ENCODE measurements at regions not wholly inside any gene's neighbourhood (a gene's known extent, or its start where the extent isn't known, plus 50 kb on each side); places are given as distances from the start of the nearest gene placed in this dataset.

DNA sequence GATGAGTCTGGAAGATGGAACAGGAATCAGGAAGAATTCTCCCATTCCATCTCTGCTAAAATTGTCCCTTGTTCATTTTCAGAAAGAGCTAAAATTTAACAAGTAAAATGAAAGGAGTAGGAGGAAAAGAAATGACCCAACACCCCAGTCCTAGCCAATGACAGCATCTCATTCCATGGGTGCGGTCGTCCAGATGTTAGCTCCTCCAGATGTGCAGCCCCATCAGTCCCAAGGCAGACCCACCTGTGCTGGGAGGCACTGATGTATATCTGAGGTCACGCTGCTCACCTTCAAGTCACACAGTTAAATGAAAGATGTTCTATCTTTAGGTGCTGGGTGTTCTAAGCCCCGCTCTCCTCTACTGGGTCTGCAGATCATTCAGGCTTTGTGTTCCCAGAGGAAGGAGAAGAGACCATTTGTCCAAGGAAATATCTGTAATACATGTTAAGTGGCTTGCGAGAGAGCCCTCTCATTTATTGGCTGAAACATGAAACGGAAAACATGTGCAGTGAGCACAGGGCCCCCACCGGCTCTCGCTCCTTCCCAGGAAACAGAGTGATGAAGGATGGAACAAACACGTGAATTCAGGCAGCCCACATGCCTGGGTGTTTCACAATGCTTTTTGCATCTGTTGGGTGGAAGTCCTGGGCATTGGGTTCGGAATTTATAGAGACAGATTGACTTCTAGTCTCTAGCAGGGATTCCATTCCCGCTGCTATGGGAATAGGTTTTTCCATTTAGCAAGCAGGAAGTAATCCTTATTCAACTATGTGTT is 294.6 kb downstream of the NUAK1 start:
- Histone ChIP-seq H2AFZ (ENCODE audit: low read depth, low read length, poor library complexity, severe bottlenecking) (no peak overlapping the region), H3K9ac (ENCODE audit: low read length) (no peak overlapping the region), H3K79me2 (ENCODE audit: insufficient read depth, low read length) (no peaks in the 10 kb centered on the region), H3K36me3 (ENCODE audit: control insufficient read depth in 1 of 2, insufficient read depth in 2 of 2, low read length in 2 of 2) (no peaks in the 10 kb centered on the region), H3K9me3 (ENCODE audit: control insufficient read depth in 1 of 2, insufficient read depth in 1 of 2, low read depth in 1 of 2, low read length in 2 of 2) (no peaks in the 10 kb centered on the region), H3K4me1 (ENCODE audit: control insufficient read depth in 1 of 2, insufficient read depth in 2 of 2, low read length in 2 of 2) (no peaks in the 10 kb centered on the region), H3K4me3 (replicated peaks in 1 of 2; ENCODE audit: low read depth in 1 of 2, low read length in 2 of 2) (no peak overlapping the region), H3K4me2 (ENCODE audit: low read length) (no peak overlapping the region), H4K20me1 (ENCODE audit: insufficient read depth) (no peaks in the 10 kb centered on the region), H3K27ac (ENCODE audit: low read depth, low read length) (no peak overlapping the region), H3K9me2 (ENCODE audit: insufficient read depth) (no peaks in the 10 kb centered on the region), H3K27me3 (ENCODE audit: insufficient read depth, low read length) (peaks cover 22% of the 10 kb centered on the region)
- ChIA-PET CTCF (no interaction called here), RAD21 (ENCODE audit: low non-redundant PET in 1 of 2, low total read pairs in 2 of 2, uncharacterized antibody in 2 of 2, unreplicated experiment in 2 of 2) (no interaction called here), POLR2A (no interaction called here)
- no peak for TF ChIP-seq FOSL1 (IDR thresholded peaks at IDR 0.05; ENCODE audit: low read depth)
- TF ChIP-seq SP1 (IDR thresholded peaks at IDR 0.05; ENCODE audit: low read depth), result no peak
- TF ChIP-seq, protein P1, sequence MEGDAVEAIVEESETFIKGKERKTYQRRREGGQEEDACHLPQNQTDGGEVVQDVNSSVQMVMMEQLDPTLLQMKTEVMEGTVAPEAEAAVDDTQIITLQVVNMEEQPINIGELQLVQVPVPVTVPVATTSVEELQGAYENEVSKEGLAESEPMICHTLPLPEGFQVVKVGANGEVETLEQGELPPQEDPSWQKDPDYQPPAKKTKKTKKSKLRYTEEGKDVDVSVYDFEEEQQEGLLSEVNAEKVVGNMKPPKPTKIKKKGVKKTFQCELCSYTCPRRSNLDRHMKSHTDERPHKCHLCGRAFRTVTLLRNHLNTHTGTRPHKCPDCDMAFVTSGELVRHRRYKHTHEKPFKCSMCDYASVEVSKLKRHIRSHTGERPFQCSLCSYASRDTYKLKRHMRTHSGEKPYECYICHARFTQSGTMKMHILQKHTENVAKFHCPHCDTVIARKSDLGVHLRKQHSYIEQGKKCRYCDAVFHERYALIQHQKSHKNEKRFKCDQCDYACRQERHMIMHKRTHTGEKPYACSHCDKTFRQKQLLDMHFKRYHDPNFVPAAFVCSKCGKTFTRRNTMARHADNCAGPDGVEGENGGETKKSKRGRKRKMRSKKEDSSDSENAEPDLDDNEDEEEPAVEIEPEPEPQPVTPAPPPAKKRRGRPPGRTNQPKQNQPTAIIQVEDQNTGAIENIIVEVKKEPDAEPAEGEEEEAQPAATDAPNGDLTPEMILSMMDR (IDR thresholded peaks at IDR 0.05 in 2 of 3, conservative IDR thresholded peaks at IDR 0.05 in 1 of 3; ENCODE audit: borderline replicate concordance in 1 of 3, insufficient read depth in 1 of 3, low read depth in 2 of 3, low read length in 2 of 3), result no peak
- TF ChIP-seq SIN3A (IDR thresholded peaks at IDR 0.05; ENCODE audit: low read depth), result no peak
- no peak for TF ChIP-seq SRF (IDR thresholded peaks at IDR 0.05; ENCODE audit: low read depth)
- TF ChIP-seq, protein P2, sequence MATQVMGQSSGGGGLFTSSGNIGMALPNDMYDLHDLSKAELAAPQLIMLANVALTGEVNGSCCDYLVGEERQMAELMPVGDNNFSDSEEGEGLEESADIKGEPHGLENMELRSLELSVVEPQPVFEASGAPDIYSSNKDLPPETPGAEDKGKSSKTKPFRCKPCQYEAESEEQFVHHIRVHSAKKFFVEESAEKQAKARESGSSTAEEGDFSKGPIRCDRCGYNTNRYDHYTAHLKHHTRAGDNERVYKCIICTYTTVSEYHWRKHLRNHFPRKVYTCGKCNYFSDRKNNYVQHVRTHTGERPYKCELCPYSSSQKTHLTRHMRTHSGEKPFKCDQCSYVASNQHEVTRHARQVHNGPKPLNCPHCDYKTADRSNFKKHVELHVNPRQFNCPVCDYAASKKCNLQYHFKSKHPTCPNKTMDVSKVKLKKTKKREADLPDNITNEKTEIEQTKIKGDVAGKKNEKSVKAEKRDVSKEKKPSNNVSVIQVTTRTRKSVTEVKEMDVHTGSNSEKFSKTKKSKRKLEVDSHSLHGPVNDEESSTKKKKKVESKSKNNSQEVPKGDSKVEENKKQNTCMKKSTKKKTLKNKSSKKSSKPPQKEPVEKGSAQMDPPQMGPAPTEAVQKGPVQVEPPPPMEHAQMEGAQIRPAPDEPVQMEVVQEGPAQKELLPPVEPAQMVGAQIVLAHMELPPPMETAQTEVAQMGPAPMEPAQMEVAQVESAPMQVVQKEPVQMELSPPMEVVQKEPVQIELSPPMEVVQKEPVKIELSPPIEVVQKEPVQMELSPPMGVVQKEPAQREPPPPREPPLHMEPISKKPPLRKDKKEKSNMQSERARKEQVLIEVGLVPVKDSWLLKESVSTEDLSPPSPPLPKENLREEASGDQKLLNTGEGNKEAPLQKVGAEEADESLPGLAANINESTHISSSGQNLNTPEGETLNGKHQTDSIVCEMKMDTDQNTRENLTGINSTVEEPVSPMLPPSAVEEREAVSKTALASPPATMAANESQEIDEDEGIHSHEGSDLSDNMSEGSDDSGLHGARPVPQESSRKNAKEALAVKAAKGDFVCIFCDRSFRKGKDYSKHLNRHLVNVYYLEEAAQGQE (IDR thresholded peaks at IDR 0.05; ENCODE audit: low read depth), result no peak
- no peak for TF ChIP-seq CBX3 (IDR thresholded peaks at IDR 0.05; ENCODE audit: low read depth)
- TF ChIP-seq JUND (IDR thresholded peaks at IDR 0.05), result no peak
- TF ChIP-seq, protein P3, sequence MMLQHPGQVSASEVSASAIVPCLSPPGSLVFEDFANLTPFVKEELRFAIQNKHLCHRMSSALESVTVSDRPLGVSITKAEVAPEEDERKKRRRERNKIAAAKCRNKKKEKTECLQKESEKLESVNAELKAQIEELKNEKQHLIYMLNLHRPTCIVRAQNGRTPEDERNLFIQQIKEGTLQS (IDR thresholded peaks at IDR 0.05), result no peak
- TF ChIP-seq TCF7L2 (IDR thresholded peaks at IDR 0.05; ENCODE audit: borderline replicate concordance, extremely low read depth, insufficient read depth, insufficient read length), result no peak
- no peak for TF ChIP-seq EZH2phosphoT487 (IDR thresholded peaks at IDR 0.05; ENCODE audit: borderline replicate concordance)
- no peak for TF ChIP-seq CEBPB (IDR thresholded peaks at IDR 0.05; ENCODE audit: low read depth)
- TF ChIP-seq, protein P4, sequence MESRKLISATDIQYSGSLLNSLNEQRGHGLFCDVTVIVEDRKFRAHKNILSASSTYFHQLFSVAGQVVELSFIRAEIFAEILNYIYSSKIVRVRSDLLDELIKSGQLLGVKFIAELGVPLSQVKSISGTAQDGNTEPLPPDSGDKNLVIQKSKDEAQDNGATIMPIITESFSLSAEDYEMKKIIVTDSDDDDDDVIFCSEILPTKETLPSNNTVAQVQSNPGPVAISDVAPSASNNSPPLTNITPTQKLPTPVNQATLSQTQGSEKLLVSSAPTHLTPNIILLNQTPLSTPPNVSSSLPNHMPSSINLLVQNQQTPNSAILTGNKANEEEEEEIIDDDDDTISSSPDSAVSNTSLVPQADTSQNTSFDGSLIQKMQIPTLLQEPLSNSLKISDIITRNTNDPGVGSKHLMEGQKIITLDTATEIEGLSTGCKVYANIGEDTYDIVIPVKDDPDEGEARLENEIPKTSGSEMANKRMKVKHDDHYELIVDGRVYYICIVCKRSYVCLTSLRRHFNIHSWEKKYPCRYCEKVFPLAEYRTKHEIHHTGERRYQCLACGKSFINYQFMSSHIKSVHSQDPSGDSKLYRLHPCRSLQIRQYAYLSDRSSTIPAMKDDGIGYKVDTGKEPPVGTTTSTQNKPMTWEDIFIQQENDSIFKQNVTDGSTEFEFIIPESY (IDR thresholded peaks at IDR 0.05; ENCODE audit: extremely low read depth, insufficient replicate concordance, low read length), result no peak
- no peak for TF ChIP-seq EZH2 (IDR thresholded peaks at IDR 0.05)
- TF ChIP-seq POLR2AphosphoS5 (IDR thresholded peaks at IDR 0.05; ENCODE audit: low read depth, low read length), result no peak
- no peak for TF ChIP-seq RAD21 (IDR thresholded peaks at IDR 0.05; ENCODE audit: low read depth)
- ATAC-seq (no peak), DNase-seq (ENCODE audit: low read depth, low spot score) (no peak)
- no TSS peak for BruUV-seq (replicated peaks)
- intact Hi-C loops (cut with micrococcal nuclease), result no loop called here
